OCI-LY7 (cell line): ENCODE measurements at regions not wholly inside any gene's neighbourhood (a gene's known extent, or its start where the extent isn't known, plus 50 kb on each side); places are given as distances from the start of the nearest gene placed in this dataset.

Experiments used
- EZH2phosphoT487 ChIP-seq: fragments of 200-600 bp; sonication (generic); IDR thresholded peaks from 2 replicates; pipeline ENCODE4 v1.6.1; 2018; ENCODE audit warnings: low read depth, borderline replicate concordance, mild to moderate bottlenecking, mixed run types, antibody characterized with exemption, low read length, moderate library complexity, mixed read lengths
- TF ChIP-seq, protein P1 (sequence below): fragments of 200-600 bp; sonication (generic); conservative IDR thresholded peaks from 2 replicates; pipeline ENCODE4 v1.5.1; 2014; ENCODE audit warnings: mild to moderate bottlenecking, antibody characterized with exemption, low read length, moderate library complexity, mixed read lengths

DNA sequence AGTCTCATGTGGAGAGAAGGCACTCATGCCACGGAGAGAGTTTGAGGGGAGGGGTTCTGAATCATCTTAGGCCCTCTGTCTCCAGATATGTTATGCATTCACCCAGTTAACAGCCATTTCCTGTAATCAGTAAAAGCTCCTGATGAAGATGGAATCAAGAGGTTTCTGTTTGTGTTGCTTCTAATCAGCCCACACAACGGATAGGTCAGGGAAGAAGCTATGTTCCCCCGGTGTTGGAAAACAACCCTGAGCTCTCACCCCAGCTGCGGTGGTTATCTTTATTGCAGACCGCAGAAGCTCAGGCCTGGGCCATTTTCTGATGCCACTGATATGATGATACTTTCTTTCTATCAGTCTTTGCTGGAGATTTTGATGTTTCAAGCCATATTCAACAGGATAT is 338.5 kb upstream of the ONECUT1 start:
- TF ChIP-seq, protein P1, sequence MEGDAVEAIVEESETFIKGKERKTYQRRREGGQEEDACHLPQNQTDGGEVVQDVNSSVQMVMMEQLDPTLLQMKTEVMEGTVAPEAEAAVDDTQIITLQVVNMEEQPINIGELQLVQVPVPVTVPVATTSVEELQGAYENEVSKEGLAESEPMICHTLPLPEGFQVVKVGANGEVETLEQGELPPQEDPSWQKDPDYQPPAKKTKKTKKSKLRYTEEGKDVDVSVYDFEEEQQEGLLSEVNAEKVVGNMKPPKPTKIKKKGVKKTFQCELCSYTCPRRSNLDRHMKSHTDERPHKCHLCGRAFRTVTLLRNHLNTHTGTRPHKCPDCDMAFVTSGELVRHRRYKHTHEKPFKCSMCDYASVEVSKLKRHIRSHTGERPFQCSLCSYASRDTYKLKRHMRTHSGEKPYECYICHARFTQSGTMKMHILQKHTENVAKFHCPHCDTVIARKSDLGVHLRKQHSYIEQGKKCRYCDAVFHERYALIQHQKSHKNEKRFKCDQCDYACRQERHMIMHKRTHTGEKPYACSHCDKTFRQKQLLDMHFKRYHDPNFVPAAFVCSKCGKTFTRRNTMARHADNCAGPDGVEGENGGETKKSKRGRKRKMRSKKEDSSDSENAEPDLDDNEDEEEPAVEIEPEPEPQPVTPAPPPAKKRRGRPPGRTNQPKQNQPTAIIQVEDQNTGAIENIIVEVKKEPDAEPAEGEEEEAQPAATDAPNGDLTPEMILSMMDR, result no peak
- TF ChIP-seq EZH2phosphoT487, result no peak
